ENCODE measurements at regions not wholly inside any gene's neighbourhood (a gene's known extent, or its start where the extent isn't known, plus 50 kb on each side); places are given as distances from the start of the nearest gene placed in this dataset.

GRCh38 chr10:3398825-3399646 lies 226.5 kb upstream of the PITRM1 start:
- H3K4me1 Mint-ChIP-seq (ENCODE audit: unreplicated experiment), result peaks cover 30% of the 10 kb centered on the region
- no peak for DNase-seq (ENCODE audit: extremely low spot score, unreplicated experiment)
- TF ChIP-seq, protein P1, sequence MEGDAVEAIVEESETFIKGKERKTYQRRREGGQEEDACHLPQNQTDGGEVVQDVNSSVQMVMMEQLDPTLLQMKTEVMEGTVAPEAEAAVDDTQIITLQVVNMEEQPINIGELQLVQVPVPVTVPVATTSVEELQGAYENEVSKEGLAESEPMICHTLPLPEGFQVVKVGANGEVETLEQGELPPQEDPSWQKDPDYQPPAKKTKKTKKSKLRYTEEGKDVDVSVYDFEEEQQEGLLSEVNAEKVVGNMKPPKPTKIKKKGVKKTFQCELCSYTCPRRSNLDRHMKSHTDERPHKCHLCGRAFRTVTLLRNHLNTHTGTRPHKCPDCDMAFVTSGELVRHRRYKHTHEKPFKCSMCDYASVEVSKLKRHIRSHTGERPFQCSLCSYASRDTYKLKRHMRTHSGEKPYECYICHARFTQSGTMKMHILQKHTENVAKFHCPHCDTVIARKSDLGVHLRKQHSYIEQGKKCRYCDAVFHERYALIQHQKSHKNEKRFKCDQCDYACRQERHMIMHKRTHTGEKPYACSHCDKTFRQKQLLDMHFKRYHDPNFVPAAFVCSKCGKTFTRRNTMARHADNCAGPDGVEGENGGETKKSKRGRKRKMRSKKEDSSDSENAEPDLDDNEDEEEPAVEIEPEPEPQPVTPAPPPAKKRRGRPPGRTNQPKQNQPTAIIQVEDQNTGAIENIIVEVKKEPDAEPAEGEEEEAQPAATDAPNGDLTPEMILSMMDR (IDR thresholded peaks at IDR 0.05), result no peak

DNA sequence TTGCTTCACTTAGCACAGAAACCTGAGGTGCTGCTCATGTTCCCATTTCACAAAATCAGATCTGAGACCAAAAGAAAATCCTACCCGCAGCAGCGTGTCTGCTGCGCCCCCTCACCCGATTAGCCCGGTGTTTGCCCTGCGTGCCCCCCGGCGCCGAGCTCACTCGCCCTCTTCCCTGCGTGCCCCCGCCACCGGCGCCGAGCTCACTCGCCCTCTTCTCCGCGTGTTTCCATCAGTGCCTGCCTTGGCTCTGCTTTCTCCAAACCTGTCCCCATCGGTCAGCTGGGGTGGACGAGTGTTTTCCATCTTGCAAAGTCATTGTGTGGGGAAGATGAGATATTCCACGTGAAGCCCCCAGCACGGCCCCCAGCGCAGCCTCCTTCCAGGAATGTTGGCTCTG lies 225.3 kb upstream of the PITRM1 start:
- Mint-ChIP-seq H3K4me1 (ENCODE audit: unreplicated experiment) (peaks cover 30% of the 10 kb centered on the region), H3K27ac (ENCODE audit: unreplicated experiment) (no peak overlapping the region), H3K27me3 (ENCODE audit: unreplicated experiment) (peaks cover 4% of the 10 kb centered on the region), H3K36me3 (ENCODE audit: unreplicated experiment) (no peaks in the 10 kb centered on the region), H3K4me3 (ENCODE audit: unreplicated experiment) (no peak overlapping the region), H3K9me3 (ENCODE audit: unreplicated experiment) (peaks cover 11% of the 10 kb centered on the region)
- DNase-seq (ENCODE audit: extremely low spot score, unreplicated experiment), result no peak
- TF ChIP-seq, protein P1 (IDR thresholded peaks at IDR 0.05), result no peak

More at GRCh38 chr10:3398825-3399646, 226.5 kb upstream of the PITRM1 start:
- H3K27ac Mint-ChIP-seq (ENCODE audit: unreplicated experiment), result no peak overlapping the region
- no peak overlapping the region for H3K4me3 Mint-ChIP-seq (ENCODE audit: unreplicated experiment)
- H3K9me3 Mint-ChIP-seq (ENCODE audit: unreplicated experiment), result peaks cover 11% of the 10 kb centered on the region
- H3K27me3 Mint-ChIP-seq (ENCODE audit: unreplicated experiment), result peaks cover 4% of the 10 kb centered on the region
- no peaks in the 10 kb centered on the region for H3K36me3 Mint-ChIP-seq (ENCODE audit: unreplicated experiment)

DNA sequence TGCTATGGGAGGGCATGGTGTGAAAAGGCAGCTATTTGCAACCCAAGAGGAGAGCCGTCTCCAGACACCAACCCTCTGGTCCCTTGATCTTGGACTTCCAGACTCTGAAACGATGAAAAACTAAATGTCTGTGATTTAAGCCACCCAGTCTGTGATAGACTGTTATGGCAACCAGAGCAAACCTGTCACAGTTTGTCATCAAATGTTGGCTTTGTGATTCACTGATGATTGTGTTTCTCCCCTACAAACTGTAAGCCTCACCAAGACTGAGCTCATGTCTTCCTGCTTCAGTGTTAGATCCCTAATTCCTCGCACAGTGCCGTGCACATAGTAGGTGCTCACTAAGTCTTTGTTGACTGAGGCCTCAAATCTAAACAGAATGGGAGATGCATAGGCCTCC lies 224.6 kb upstream of the PITRM1 start:
- Mint-ChIP-seq H3K27ac (ENCODE audit: unreplicated experiment) (no peak overlapping the region), H3K27me3 (ENCODE audit: unreplicated experiment) (peaks cover 4% of the 10 kb centered on the region), H3K36me3 (ENCODE audit: unreplicated experiment) (no peaks in the 10 kb centered on the region), H3K4me1 (ENCODE audit: unreplicated experiment) (peaks cover 29% of the 10 kb centered on the region), H3K9me3 (ENCODE audit: unreplicated experiment) (peaks cover 11% of the 10 kb centered on the region), H3K4me3 (ENCODE audit: unreplicated experiment) (no peak overlapping the region)
- TF ChIP-seq, protein P1 (IDR thresholded peaks at IDR 0.05), result no peak
- DNase-seq (ENCODE audit: extremely low spot score, unreplicated experiment), result no peak

- H3K27ac Mint-ChIP-seq (ENCODE audit: unreplicated experiment), result no peak overlapping the region
- H3K27me3 Mint-ChIP-seq (ENCODE audit: unreplicated experiment), result peaks cover 4% of the 10 kb centered on the region
- H3K36me3 Mint-ChIP-seq (ENCODE audit: unreplicated experiment), result no peaks in the 10 kb centered on the region
- H3K4me1 Mint-ChIP-seq (ENCODE audit: unreplicated experiment), result peaks cover 23% of the 10 kb centered on the region
- TF ChIP-seq, protein P1 (IDR thresholded peaks at IDR 0.05), result no peak
- H3K4me3 Mint-ChIP-seq (ENCODE audit: unreplicated experiment), result no peak overlapping the region
- no peak for DNase-seq (ENCODE audit: extremely low spot score, unreplicated experiment)
- H3K9me3 Mint-ChIP-seq (ENCODE audit: unreplicated experiment), result peaks cover 7% of the 10 kb centered on the region
These were observed 223.5 kb upstream of the PITRM1 start for GRCh38 chr10:3396116-3396515.

- Mint-ChIP-seq H3K27ac (ENCODE audit: unreplicated experiment) (no peak overlapping the region), H3K4me3 (ENCODE audit: unreplicated experiment) (no peak overlapping the region), H3K36me3 (ENCODE audit: unreplicated experiment) (no peaks in the 10 kb centered on the region), H3K4me1 (ENCODE audit: unreplicated experiment) (peaks cover 17% of the 10 kb centered on the region), H3K9me3 (ENCODE audit: unreplicated experiment) (peaks cover 6% of the 10 kb centered on the region), H3K27me3 (ENCODE audit: unreplicated experiment) (peaks cover 4% of the 10 kb centered on the region)
- TF ChIP-seq, protein P1 (IDR thresholded peaks at IDR 0.05), result no peak
- no peak for DNase-seq (ENCODE audit: extremely low spot score, unreplicated experiment)
These were observed 222.9 kb upstream of the PITRM1 start for GRCh38 chr10:3395458-3395861.

Data from osteocyte (in vitro differentiated cells).